Choroid plexus epithelial cell (primary cell): ENCODE measurements at regions not wholly inside any gene's neighbourhood (a gene's known extent, or its start where the extent isn't known, plus 50 kb on each side); places are given as distances from the start of the nearest gene placed in this dataset.

Experiments used
- DNase-seq: peaks from one replicate; pipeline ENCODE4 v3.0.0-alpha.2; 2010; ENCODE audit warnings: low read depth
- H3K4me3 ChIP-seq: 2 replicates; pipeline ENCODE4 v1.5.1; 2011; ENCODE audit warnings: low read depth, mild to moderate bottlenecking, control low read depth, low read length, moderate library complexity
- CTCF ChIP-seq: conservative IDR thresholded peaks from 2 replicates; pipeline ENCODE4 v1.5.1; 2011; ENCODE audit warnings: low read depth, mild to moderate bottlenecking, control low read depth, inconsistent platforms, low read length, moderate library complexity

- no peak for DNase-seq
- no peak for TF ChIP-seq CTCF
- no peak overlapping the region for H3K4me3 ChIP-seq
These were observed 529.1 kb downstream of the IRS1 start for GRCh38 chr2:226270285-226271058.

- no peak for TF ChIP-seq CTCF
- peak; percentile 21 for DNase-seq
These were observed 531.9 kb downstream of the IRS1 start for GRCh38 chr2:226267516-226268289.

DNA sequence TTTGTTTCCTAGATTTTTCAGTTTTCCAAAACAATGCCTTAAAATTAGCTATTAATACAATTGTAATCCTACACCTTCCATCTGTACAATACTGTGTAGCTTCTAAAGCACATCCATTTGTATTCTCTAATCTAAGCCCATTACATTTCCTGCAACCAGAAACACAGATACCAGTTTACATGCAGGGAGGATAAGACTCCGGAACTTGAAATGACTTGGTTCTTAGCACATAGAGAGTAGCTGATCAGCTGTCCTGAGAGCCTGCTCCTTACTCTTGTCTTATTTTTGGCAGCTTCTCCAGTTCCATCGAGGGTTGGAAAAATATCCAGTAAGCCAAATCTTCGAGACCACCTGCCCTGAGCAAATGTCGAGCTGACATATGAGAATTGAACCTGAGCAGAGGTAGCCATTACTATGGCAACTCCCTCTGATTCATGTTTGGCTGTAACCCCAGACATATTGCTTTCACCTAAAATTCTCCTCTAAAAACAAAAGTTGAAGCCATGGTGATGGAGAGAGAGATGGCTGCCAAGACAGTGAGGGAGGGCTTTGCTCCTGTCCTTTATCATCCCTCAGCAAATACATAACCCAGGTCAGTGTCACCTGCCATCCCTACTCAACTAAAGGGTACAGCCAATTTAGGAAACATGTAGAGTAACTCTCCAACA lies 542.8 kb downstream of the IRS1 start:
- H3K4me3 ChIP-seq = no peak overlapping the region
- no peak for TF ChIP-seq CTCF
- DNase-seq = peak; percentile 28

More at GRCh38 chr2:226267516-226268289, 531.9 kb downstream of the IRS1 start:
- no peak overlapping the region for H3K4me3 ChIP-seq

GRCh38 chr2:226256237-226256636 lies 543.4 kb downstream of the IRS1 start:
- DNase-seq = peak; percentile 52
- H3K4me3 ChIP-seq = no peak overlapping the region
- TF ChIP-seq CTCF = no peak

DNA sequence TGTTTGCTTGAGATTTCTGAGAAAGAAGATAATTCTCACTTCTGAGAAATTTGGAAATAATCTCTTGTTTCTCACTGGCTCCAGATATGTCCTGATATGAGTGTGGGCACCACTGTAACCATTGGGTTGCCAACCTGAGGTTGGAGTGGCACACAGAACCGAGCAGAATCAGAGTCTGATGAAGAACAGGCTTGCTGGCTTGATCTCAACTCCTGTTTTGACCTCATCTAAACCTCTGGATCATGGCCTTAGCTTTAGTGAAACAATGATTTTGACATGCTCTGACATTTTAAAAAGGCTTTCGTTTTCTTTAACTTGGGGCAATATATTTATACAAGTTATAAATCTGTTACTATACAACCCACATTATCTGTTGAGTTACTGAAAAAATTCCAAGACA lies 548.0 kb downstream of the IRS1 start:
- H3K4me3 ChIP-seq = no peak overlapping the region
- no peak for TF ChIP-seq CTCF
- no peak for DNase-seq

GRCh38 chr2:226247289-226248275 lies 552.0 kb downstream of the IRS1 start:
- no peak overlapping the region for H3K4me3 ChIP-seq
- peak; percentile 36 for DNase-seq
- TF ChIP-seq CTCF = no peak
